H9 (cell line): ENCODE measurements at regions not wholly inside any gene's neighbourhood (a gene's known extent, or its start where the extent isn't known, plus 50 kb on each side); places are given as distances from the start of the nearest gene placed in this dataset.

Source experiments
- DNase-seq: peaks from one replicate; pipeline ENCODE4 v3.0.0-alpha.2; 2017
- H2AFZ ChIP-seq: one replicate; pipeline ENCODE4 v1.6.1; 2013; ENCODE audit warnings: mild to moderate bottlenecking, low read length, control low read depth, moderate library complexity
- H2AK5ac ChIP-seq: 2 replicates; pipeline ENCODE4 v1.6.1; 2013; ENCODE audit warnings: low read length, control low read depth, mixed read lengths; ENCODE audit not compliant: insufficient read length
- H2BK120ac ChIP-seq: one replicate; pipeline ENCODE4 v1.6.1; 2013; ENCODE audit warnings: low read depth, mild to moderate bottlenecking, low read length, control low read depth, inconsistent platforms; ENCODE audit not compliant: poor library complexity, severe bottlenecking
- H2BK12ac ChIP-seq: 2 replicates; pipeline ENCODE4 v1.6.1; 2013; ENCODE audit warnings: low read length, control low read depth, mixed read lengths, low read depth; ENCODE audit not compliant: insufficient read length
- H2BK15ac ChIP-seq: 2 replicates; pipeline ENCODE4 v1.6.1; 2013; ENCODE audit warnings: low read depth, low read length, control low read depth
- H2BK20ac ChIP-seq: one replicate; pipeline ENCODE4 v1.6.1; 2013; ENCODE audit warnings: low read depth, mild to moderate bottlenecking, low read length, control low read depth, inconsistent platforms; ENCODE audit not compliant: poor library complexity, severe bottlenecking
- H2BK5ac ChIP-seq: 2 replicates; pipeline ENCODE4 v1.6.1; 2013; ENCODE audit warnings: low read length, control low read depth, mixed read lengths; ENCODE audit not compliant: insufficient read length
- H3K14ac ChIP-seq: 2 replicates; pipeline ENCODE4 v1.6.1; 2013; ENCODE audit warnings: low read length, control low read depth; ENCODE audit not compliant: insufficient read depth
- H3K18ac ChIP-seq: 2 replicates; pipeline ENCODE4 v1.6.1; 2013; ENCODE audit warnings: low read depth, mild to moderate bottlenecking, mixed read lengths, low read length, control low read depth; ENCODE audit not compliant: insufficient read length
- H3K23ac ChIP-seq: 2 replicates; pipeline ENCODE4 v1.6.1; 2013; ENCODE audit warnings: low read length, control low read depth, mixed read lengths, low read depth; ENCODE audit not compliant: insufficient read length
- H3K23me2 ChIP-seq: 2 replicates; pipeline ENCODE4 v1.6.1; 2013; ENCODE audit warnings: low read depth, mild to moderate bottlenecking, mixed read lengths, low read length, control low read depth; ENCODE audit not compliant: insufficient read length, poor library complexity, severe bottlenecking
- H3K27ac ChIP-seq: 2 replicates; pipeline ENCODE4 v1.5.1; 2013; ENCODE audit warnings: low read length, control low read depth, mixed read lengths, low read depth; ENCODE audit not compliant: insufficient read length
- H3K27me3 ChIP-seq: 2 replicates; pipeline ENCODE4 v1.6.1; 2013; ENCODE audit warnings: low read length, control low read depth, inconsistent platforms; ENCODE audit not compliant: insufficient read depth
- H3K4ac ChIP-seq: 2 replicates; pipeline ENCODE4 v1.6.1; 2013; ENCODE audit warnings: low read depth, mild to moderate bottlenecking, control low read depth, inconsistent platforms, low read length, moderate library complexity
- H3K4me1 ChIP-seq: 2 replicates; pipeline ENCODE4 v1.6.1; 2013; ENCODE audit warnings: low read length, control low read depth, inconsistent platforms; ENCODE audit not compliant: insufficient read depth
- H3K4me2 ChIP-seq: 2 replicates; pipeline ENCODE4 v1.6.1; 2013; ENCODE audit warnings: low read length, control low read depth, mixed read lengths; ENCODE audit not compliant: insufficient read length, insufficient read depth
- H3K56ac ChIP-seq: 2 replicates; pipeline ENCODE4 v1.6.1; 2013; ENCODE audit warnings: low read depth, mild to moderate bottlenecking, mixed read lengths, low read length, control low read depth; ENCODE audit not compliant: insufficient read length
- H3K79me1 ChIP-seq: 2 replicates; pipeline ENCODE4 v1.6.1; 2013; ENCODE audit warnings: low read depth, mild to moderate bottlenecking, moderate library complexity, low read length, control low read depth, inconsistent platforms; ENCODE audit not compliant: insufficient read depth, poor library complexity, severe bottlenecking
- H3K79me2 ChIP-seq: 2 replicates; pipeline ENCODE4 v1.6.1; 2013; ENCODE audit warnings: low read length, control low read depth, inconsistent platforms; ENCODE audit not compliant: insufficient read depth
- H3K9ac ChIP-seq: 2 replicates; pipeline ENCODE4 v1.6.1; 2013; ENCODE audit warnings: low read length, control low read depth, mixed read lengths; ENCODE audit not compliant: insufficient read length; ENCODE audit errors: extremely low read depth
- H3K9me3 ChIP-seq: one replicate; pipeline ENCODE4 v1.6.1; 2013; ENCODE audit warnings: low read depth, low read length, inconsistent platforms; ENCODE audit not compliant: control insufficient read depth
- H3T11ph ChIP-seq: one replicate; pipeline ENCODE4 v1.6.1; 2013; ENCODE audit warnings: mild to moderate bottlenecking, low read length, control low read depth, inconsistent platforms
- H4K20me1 ChIP-seq: one replicate; pipeline ENCODE4 v1.6.1; 2013; ENCODE audit not compliant: control insufficient read depth, insufficient read length, insufficient read depth
- H4K5ac ChIP-seq: 2 replicates; pipeline ENCODE4 v1.6.1; 2013; ENCODE audit warnings: low read depth, mild to moderate bottlenecking, mixed read lengths, low read length, control low read depth; ENCODE audit not compliant: insufficient read length
- H4K8ac ChIP-seq: replicated peaks from 2 replicates; pipeline ENCODE4 v1.6.1; 2013; ENCODE audit warnings: low read length, control low read depth, mixed read lengths, low read depth; ENCODE audit not compliant: insufficient read length
- H4K91ac ChIP-seq: 2 replicates; pipeline ENCODE4 v1.6.1; 2013; ENCODE audit warnings: low read depth, mild to moderate bottlenecking, moderate library complexity, mixed read lengths, low read length, control low read depth; ENCODE audit not compliant: insufficient read length
- H3K27ac Mint-ChIP-seq, 3 experiments: 2 replicates in 2 of 3; 3 replicates in 1 of 3; pipeline ENCODE4 v1.8.0; 2020 to 2021; ENCODE audit warnings: mixed read lengths in 3 of 3, mild to moderate bottlenecking in 1 of 3, moderate library complexity in 1 of 3
- H3K27me3 Mint-ChIP-seq: 2 replicates; pipeline ENCODE4 v1.8.0; 2021; ENCODE audit warnings: low read depth, mild to moderate bottlenecking, moderate library complexity, mixed read lengths
- H3K36me3 Mint-ChIP-seq, 3 experiments: 2 replicates in 2 of 3; 3 replicates in 1 of 3; pipeline ENCODE4 v1.8.0; 2020 to 2021; ENCODE audit warnings: low read depth in 3 of 3, mixed read lengths in 3 of 3; ENCODE audit not compliant: insufficient read depth in 1 of 3
- H3K4me1 Mint-ChIP-seq, 2 experiments: 2 replicates each; pipeline ENCODE4 v1.8.0; 2020; ENCODE audit warnings: mixed read lengths in 2 of 2
- H3K4me3 Mint-ChIP-seq, 2 experiments: 2 replicates in 1 of 2; 3 replicates in 1 of 2; pipeline ENCODE4 v1.8.0; 2020 to 2021; ENCODE audit warnings: mild to moderate bottlenecking in 2 of 2, mixed read lengths in 2 of 2, moderate library complexity in 1 of 2
- H3K9me3 Mint-ChIP-seq, 2 experiments: 2 replicates in 1 of 2; 3 replicates in 1 of 2; pipeline ENCODE4 v1.8.0; 2020; ENCODE audit warnings: mild to moderate bottlenecking in 2 of 2, mixed read lengths in 2 of 2, moderate library complexity in 1 of 2
- CTCF ChIP-seq: fragments of 200-600 bp; sonication (generic); conservative IDR thresholded peaks from 3 replicates; pipeline ENCODE4 v1.8.0; 2021; ENCODE audit warnings: antibody characterized with exemption, mild to moderate bottlenecking
- WGBS: extraction: QIAGEN DNeasy Blood & Tissue Kit; methylation state at CpG from one replicate; pipeline ENCODE4 v1.1.7; 2013; ENCODE audit warnings: missing lambda C conversion rate, low lambda C conversion rate, mixed read lengths; ENCODE audit not compliant: insufficient read length; ENCODE audit errors: extremely low coverage; 5-methylcytosine and 5-hydroxymethylcytosine counted together

DNA sequence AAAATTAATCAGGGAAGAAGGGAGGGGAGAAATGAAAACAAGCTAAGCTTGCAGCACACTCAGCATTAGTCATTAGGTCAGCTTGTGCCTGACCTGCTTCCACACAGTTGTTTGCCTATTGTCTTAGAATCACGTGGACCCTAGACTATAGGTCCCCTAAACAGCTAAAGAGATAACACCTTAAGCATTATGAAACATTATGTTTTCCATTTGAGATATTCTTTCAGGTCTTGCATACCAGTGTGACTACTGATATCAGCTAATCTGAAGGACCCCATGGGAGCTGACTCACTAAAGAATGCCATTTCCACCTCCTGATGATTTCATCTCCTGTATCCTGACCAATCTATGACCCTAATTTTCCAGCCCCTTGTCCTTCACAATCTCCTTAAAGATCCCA, 154.1 kb upstream of the FUT8 start:
- H3K9me3 Mint-ChIP-seq: peaks cover 5 to 14% of the 10 kb centered on the region in 2 experiments; a peak in 3 of 5 replicates
- Histone ChIP-seq H3K14ac (no peak overlapping the region), H4K20me1 (no peaks in the 10 kb centered on the region), H3K79me2 (no peaks in the 10 kb centered on the region), H3K18ac (no peak overlapping the region), H3K9ac (no peak overlapping the region), H3K4me1 (no peaks in the 10 kb centered on the region; the same call in 1 of the 2 replicates), H3K79me1 (no peaks in the 10 kb centered on the region), H2AFZ (no peak overlapping the region), H3K23me2 (no peaks in the 10 kb centered on the region), H2BK5ac (no peak overlapping the region), H2BK20ac (no peak overlapping the region), H3K4ac (no peak overlapping the region), H3K27me3 (no peaks in the 10 kb centered on the region), H3T11ph (no peak overlapping the region), H3K56ac (no peak overlapping the region), H2BK120ac (no peak overlapping the region), H3K4me2 (no peak overlapping the region), H3K23ac (no peak overlapping the region), H3K9me3 (no peaks in the 10 kb centered on the region), H4K91ac (no peak overlapping the region), H3K27ac (no peak overlapping the region), H2AK5ac (no peak overlapping the region), H4K8ac (no peak overlapping the region), H2BK15ac (no peak overlapping the region), H2BK12ac (no peak overlapping the region), H4K5ac (no peak overlapping the region)
- H3K27me3 Mint-ChIP-seq: no peaks in the 10 kb centered on the region; the same call in none of the 2 replicates
- no peak overlapping the region for H3K4me3 Mint-ChIP-seq
- H3K4me1 Mint-ChIP-seq: peaks cover 31 to 43% of the 10 kb centered on the region in 2 experiments
- TF ChIP-seq CTCF: no peak
- H3K27ac Mint-ChIP-seq: no peak overlapping the region
- peaks cover 0 to 11% (median 1%) of the 10 kb centered on the region in 3 experiments; a peak in 4 of 7 replicates for H3K36me3 Mint-ChIP-seq
- no CpG with 5 or more reads among the region's 1 CpG for WGBS
- DNase-seq: no peak
